GM21737 (cell line): ENCODE measurements at regions not wholly inside any gene's neighbourhood (a gene's known extent, or its start where the extent isn't known, plus 50 kb on each side); places are given as distances from the start of the nearest gene placed in this dataset.

Source experiments
- ATAC-seq: cut with Tn5 transposase; IDR thresholded peaks from one replicate; pipeline ENCODE4 v1.9.1; 2021; ENCODE audit warnings: mild to moderate bottlenecking, moderate library complexity; ENCODE audit not compliant: unreplicated experiment

GRCh38 chr3:193754719-193755118 is 161.7 kb downstream of the OPA1 start:
- ATAC-seq, result no peak

- no peak for ATAC-seq
These were observed 163.5 kb downstream of the OPA1 start for GRCh38 chr3:193756536-193756935.

DNA sequence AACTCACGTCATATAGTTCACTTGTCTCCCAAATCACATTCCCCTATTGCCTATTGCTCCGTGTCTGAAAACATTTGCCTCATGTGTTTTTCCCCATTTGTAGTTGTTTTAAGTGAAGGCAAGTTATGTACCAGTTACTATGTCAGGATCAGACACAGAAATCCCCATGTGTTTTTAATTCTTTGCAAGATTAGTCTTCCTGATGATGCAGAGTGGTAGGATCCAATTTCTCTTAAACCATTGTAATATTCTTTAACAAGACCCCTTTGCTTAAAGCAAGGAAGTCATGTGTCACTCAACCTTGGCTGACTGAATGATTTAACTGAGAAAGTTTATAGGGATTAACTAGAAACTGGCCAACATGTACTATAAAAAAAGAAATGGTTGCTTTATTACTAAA is 164.4 kb downstream of the OPA1 start:
- no peak for ATAC-seq

DNA sequence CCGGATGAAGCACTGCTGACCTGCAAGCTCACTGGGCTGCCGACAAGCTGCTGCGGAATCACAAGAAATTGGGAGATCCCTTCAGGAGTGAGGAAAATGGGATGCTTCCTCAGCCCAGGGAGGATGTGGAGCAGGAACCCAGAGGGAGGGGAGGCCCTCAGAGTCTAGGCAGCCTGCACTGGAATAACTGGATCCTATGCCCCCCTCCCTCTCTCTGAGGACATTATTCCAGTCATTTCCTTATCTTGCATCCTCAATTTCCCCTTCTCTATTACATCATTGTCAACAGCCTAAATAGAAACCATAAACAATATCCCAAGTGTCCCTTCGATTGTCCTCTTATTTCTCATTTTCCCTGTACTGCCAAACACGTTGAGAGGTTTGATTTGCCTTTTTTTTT is 169.0 kb downstream of the OPA1 start:
- ATAC-seq, result no peak

DNA sequence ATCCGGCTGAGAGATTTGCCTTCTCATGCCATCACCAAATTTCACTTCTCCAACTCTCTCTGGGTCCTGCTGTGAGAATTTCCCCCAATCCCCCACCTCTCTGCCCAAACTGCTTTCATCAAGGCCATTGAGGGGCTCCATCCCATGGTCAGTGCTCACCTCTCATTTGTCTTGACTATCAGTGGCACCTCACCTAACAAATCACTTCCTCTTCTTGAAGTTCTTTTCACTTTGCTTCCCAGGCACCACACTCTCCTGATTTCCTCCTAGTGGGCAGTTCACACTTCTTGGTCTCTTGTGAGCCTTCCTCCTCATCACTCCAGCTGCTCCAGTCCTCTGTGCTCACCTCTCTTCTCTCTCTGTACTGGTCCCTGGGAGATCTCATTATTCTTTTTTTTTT is 169.6 kb downstream of the OPA1 start:
- no peak for ATAC-seq

DNA sequence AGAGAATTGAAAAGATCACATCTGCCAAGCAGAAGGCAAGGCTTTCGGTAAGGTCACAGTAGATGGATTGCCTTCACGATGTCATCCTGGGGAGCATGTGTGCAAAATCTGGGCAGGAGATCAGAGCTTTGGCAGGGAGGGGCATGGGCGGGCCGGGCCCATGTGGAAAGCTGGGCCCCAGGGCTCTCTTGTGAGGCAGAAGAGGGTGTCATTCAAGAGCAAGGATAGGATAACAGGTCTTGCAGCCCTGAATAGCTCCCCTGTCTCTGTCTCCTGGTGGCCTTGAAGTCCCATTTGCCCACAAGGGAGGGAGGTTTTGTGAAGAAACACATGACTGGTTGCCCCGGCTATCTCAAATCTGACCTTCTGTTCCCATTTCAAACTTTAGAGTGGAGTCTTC is 172.0 kb downstream of the OPA1 start:
- ATAC-seq, result no peak

GRCh38 chr3:193767353-193768069 is 174.5 kb downstream of the OPA1 start:
- no peak for ATAC-seq

DNA sequence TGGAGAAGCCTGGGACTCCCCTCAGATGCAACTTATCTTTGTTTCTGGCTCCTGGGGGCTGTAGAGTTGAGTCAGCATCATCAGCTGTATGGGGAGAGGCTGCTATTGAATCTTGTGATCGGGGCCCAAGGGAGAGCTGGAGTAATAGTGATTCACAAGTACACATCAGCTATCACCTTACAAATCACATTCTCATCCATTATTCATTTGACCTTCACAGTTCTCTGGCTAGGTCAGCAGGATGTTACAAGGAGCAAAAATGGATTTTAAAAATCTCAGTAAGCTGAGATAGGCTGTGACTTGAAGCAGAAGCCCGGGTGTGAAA is 175.0 kb downstream of the OPA1 start:
- no peak for ATAC-seq

- ATAC-seq, result no peak
These were observed 176.4 kb downstream of the OPA1 start for GRCh38 chr3:193769437-193769836.

GRCh38 chr3:193771011-193771652 is 178.1 kb downstream of the OPA1 start:
- no peak for ATAC-seq

DNA sequence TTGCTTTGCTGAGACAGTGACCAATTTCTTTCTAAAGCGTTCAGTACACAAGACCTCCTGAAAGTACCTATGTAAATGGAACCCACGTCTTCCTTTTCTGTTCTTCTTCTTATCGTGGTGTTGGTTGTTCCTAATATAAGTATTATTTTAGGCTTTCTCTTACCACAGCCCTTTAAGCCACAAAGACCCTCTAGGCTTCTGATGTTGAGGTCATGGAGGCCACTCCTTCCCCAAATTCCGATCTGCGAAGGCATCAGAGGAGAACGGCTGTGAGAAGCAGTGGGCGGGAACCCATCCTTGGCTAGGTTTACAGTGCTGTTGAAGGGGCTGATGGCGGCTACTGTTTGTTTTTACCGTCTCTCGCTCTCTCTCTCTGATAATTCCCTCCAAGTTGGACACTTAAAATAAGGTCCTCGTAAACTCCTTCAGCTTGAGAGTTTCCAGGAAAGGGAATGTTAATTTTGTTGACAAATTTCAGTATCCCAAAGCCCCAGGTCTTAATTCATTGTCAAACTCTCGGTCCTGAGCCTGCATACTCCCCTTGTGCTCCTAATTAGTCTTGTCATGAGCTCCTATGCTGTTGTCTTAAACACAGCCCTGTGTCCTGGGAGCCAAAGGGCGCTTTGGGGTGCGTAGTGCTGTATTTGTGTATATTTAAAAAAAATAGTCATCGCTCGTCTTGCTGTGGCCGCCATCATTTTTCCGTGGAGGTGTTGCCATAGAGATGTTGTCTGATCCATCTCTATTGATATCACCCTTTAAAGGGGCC is 178.8 kb downstream of the OPA1 start:
- ATAC-seq, result no peak

DNA sequence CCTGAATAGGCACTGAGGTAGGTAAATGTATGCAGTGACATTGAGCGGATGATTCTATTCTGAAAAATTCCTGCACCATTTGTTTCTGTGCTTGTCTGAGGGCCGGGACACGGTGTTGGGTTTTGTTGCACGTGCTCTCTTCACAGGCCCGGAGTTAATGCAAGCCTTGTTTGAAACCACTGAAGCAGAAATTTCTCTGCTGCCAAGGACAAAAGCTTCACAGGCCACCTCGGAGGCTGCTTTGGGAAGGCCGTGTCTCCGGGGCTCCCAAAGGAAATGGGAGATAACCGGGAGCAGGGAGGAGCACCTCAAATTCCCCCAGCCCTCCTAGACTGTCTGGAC is 179.4 kb downstream of the OPA1 start:
- ATAC-seq, result no peak

DNA sequence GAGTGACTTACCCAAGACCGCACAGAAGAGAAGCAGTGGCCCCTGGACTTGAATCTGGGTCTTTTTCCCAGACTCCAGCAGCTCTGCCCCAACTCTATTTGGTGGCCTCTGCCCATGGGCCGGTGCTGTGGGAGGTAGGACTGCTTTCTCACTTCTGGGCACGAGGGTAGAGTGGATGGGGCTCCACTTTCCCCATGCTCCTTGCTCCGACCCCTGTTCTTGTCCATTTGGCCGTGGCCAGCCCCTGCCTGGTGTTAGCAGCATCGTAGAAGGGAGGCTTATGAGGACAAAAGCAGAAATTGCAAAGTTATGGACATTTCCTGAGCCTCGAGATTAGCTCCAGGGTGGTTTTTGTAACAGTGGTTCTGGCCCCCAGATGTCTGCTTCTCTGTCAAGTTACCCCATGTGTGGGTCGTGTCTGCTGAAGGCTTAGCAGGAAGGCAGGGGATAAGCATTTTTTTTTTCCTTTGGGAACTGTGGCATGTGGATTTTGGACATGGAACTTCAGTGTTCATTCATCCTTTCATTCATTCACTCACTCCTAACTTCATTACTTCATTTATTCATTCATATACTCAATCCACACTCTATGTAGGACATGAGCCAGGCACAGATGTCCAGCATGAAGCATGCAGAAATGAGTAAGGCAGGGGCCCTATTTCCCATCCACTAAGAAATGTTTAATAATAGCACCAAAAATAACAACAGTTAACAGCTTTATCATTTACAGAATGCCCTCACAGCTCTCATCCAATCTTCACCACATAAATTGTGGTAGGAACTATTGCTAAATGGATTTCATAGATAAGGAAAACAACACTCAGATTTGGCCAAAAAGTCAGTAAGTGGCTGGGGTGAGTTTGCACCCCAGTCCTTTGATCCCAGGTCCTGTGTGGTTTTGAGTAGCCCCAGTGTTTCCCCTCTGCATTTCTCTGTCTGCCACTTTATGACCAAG is 180.5 kb downstream of the OPA1 start:
- no peak for ATAC-seq

DNA sequence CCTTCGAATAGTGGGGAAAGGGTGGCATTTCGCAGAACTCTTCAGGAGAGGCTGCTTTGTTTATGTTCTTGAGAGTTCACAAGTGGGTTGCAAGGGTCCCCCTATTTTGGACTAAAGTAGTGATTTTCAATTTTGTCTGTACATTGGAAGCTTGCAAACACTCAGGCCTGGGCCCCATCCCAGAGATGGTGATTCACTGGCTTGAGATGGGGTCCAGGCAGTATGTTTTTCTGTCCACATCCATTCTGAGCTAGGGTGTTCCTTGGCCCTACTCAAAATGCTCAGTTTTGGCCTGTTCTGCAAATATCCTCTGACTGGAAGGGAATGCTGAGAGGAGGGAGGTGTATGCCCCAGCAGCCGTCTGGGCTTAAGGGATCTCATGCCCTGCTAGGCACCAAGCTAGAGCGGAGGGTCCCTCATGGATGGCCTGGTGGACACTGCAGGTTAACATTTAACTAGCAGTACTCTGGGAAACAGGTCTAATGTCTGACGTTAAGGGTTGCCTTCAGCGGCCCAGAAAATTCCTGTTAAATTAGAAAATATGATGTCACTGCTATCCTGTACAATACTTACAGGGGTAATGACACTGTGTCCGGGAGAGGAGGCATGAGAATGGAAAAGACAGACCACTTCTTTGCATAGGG is 181.4 kb downstream of the OPA1 start:
- no peak for ATAC-seq

GRCh38 chr3:193774916-193775285 is 181.9 kb downstream of the OPA1 start:
- ATAC-seq, result no peak

DNA sequence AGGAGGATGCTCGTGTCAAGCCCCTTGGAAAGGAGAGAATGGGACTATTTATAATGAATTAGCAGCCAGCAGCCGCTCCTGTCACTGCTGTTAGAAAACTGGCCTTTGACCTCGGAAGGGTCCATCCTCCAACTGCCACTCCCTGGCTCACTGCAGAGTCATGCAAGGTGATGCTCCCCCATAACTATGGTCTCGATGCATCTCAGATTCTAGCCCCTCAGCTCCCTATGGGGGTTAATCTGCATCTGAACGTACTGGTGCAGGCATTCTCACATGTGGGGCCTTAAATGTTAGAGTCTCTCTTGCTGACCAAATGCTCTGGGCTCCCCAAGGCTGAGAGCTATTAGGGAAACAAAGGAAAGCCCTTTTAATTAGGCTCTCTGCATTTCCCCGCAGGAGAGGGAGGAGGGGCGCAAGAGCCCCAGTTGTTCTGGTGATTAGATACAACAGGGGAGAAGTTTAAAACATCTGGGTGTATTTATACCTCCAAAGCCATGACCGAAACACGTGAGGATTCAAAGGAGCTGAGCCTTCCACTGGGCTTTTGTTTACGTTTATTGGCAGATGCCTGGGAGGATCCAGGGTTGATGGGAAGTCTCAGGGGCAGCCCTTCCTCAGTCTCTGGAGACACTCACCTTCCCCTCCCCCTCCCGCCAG is 182.5 kb downstream of the OPA1 start:
- no peak for ATAC-seq

DNA sequence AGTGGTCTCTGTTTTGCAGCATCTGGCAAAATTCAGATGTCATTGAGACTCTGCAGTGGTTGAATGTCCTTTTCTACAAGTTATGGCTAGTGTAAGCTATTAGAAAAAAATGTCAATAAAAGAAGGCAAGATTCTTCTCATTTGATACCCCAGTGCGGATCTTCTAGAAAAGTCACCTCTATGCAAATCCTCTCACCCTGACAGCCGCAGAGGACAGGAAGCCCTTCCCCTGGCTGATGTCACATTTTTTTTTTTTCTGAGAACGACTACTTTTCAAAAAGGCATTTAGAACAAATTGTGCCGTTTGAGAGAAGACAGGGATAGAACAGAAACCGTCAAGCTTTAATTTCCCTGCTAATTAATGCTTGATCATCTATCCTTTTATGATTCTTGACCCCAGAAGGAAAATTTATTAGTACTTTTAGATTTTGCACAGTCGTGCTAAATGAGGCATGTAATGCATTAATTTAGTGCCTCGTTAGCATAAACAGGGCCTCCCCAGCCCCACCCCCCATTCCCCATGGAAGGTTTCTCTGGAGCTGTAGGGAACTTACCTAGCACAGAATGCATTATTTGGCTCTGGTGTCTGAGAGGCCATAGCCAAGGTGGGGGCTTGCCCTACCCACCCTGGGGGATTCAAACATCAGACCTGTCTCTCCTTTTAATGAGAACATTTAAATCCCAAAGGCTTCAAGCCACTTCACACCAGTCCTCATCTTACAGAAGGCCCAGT is 183.8 kb downstream of the OPA1 start:
- no peak for ATAC-seq

GRCh38 chr3:193777524-193777923 is 184.5 kb downstream of the OPA1 start:
- no peak for ATAC-seq

DNA sequence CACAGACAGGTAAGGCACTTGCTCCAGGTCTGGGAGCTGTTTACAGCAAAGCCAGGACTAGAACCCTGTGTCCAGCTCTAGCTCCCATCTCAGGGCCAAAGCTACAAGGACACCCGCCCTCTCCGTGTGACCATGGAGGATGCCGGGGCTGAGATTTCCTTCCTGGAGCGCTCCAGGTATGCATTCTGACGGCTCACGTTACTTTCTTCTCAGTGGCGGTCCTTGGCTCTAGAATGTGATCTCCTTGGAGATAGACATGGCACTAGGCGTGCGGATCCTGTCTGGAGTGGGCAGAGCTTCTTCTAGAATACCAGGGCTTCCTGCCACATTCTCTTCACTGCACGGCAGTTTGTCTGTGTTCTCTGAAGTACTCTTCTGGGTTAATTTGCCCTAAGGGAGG is 185.7 kb downstream of the OPA1 start:
- ATAC-seq, result no peak

GRCh38 chr3:193779933-193780332 is 186.9 kb downstream of the OPA1 start:
- no peak for ATAC-seq
